H9 (cell line): ENCODE measurements at regions not wholly inside any gene's neighbourhood (a gene's known extent, or its start where the extent isn't known, plus 50 kb on each side); places are given as distances from the start of the nearest gene placed in this dataset.
A peak's percentile ranks its signal among the peaks of the same experiment; 100 is the strongest.

Experiments
- DNase-seq: peaks from one replicate; pipeline ENCODE4 v3.0.0-alpha.2; 2017
- H2AFZ ChIP-seq: one replicate; pipeline ENCODE4 v1.6.1; 2013; ENCODE audit warnings: mild to moderate bottlenecking, low read length, control low read depth, moderate library complexity
- H2AK5ac ChIP-seq: 2 replicates; pipeline ENCODE4 v1.6.1; 2013; ENCODE audit warnings: low read length, control low read depth, mixed read lengths; ENCODE audit not compliant: insufficient read length
- H2BK120ac ChIP-seq: one replicate; pipeline ENCODE4 v1.6.1; 2013; ENCODE audit warnings: low read depth, mild to moderate bottlenecking, low read length, control low read depth, inconsistent platforms; ENCODE audit not compliant: poor library complexity, severe bottlenecking
- H2BK12ac ChIP-seq: 2 replicates; pipeline ENCODE4 v1.6.1; 2013; ENCODE audit warnings: low read length, control low read depth, mixed read lengths, low read depth; ENCODE audit not compliant: insufficient read length
- H2BK15ac ChIP-seq: 2 replicates; pipeline ENCODE4 v1.6.1; 2013; ENCODE audit warnings: low read depth, low read length, control low read depth
- H2BK20ac ChIP-seq: one replicate; pipeline ENCODE4 v1.6.1; 2013; ENCODE audit warnings: low read depth, mild to moderate bottlenecking, low read length, control low read depth, inconsistent platforms; ENCODE audit not compliant: poor library complexity, severe bottlenecking
- H2BK5ac ChIP-seq: 2 replicates; pipeline ENCODE4 v1.6.1; 2013; ENCODE audit warnings: low read length, control low read depth, mixed read lengths; ENCODE audit not compliant: insufficient read length
- H3K14ac ChIP-seq: 2 replicates; pipeline ENCODE4 v1.6.1; 2013; ENCODE audit warnings: low read length, control low read depth; ENCODE audit not compliant: insufficient read depth
- H3K18ac ChIP-seq: 2 replicates; pipeline ENCODE4 v1.6.1; 2013; ENCODE audit warnings: low read depth, mild to moderate bottlenecking, mixed read lengths, low read length, control low read depth; ENCODE audit not compliant: insufficient read length
- H3K23ac ChIP-seq: 2 replicates; pipeline ENCODE4 v1.6.1; 2013; ENCODE audit warnings: low read length, control low read depth, mixed read lengths, low read depth; ENCODE audit not compliant: insufficient read length
- H3K23me2 ChIP-seq: 2 replicates; pipeline ENCODE4 v1.6.1; 2013; ENCODE audit warnings: low read depth, mild to moderate bottlenecking, mixed read lengths, low read length, control low read depth; ENCODE audit not compliant: insufficient read length, poor library complexity, severe bottlenecking
- H3K27ac ChIP-seq: 2 replicates; pipeline ENCODE4 v1.5.1; 2013; ENCODE audit warnings: low read length, control low read depth, mixed read lengths, low read depth; ENCODE audit not compliant: insufficient read length
- H3K27me3 ChIP-seq: 2 replicates; pipeline ENCODE4 v1.6.1; 2013; ENCODE audit warnings: low read length, control low read depth, inconsistent platforms; ENCODE audit not compliant: insufficient read depth
- H3K4ac ChIP-seq: 2 replicates; pipeline ENCODE4 v1.6.1; 2013; ENCODE audit warnings: low read depth, mild to moderate bottlenecking, control low read depth, inconsistent platforms, low read length, moderate library complexity
- H3K4me1 ChIP-seq: 2 replicates; pipeline ENCODE4 v1.6.1; 2013; ENCODE audit warnings: low read length, control low read depth, inconsistent platforms; ENCODE audit not compliant: insufficient read depth
- H3K4me2 ChIP-seq: 2 replicates; pipeline ENCODE4 v1.6.1; 2013; ENCODE audit warnings: low read length, control low read depth, mixed read lengths; ENCODE audit not compliant: insufficient read length, insufficient read depth
- H3K56ac ChIP-seq: 2 replicates; pipeline ENCODE4 v1.6.1; 2013; ENCODE audit warnings: low read depth, mild to moderate bottlenecking, mixed read lengths, low read length, control low read depth; ENCODE audit not compliant: insufficient read length
- H3K79me1 ChIP-seq: 2 replicates; pipeline ENCODE4 v1.6.1; 2013; ENCODE audit warnings: low read depth, mild to moderate bottlenecking, moderate library complexity, low read length, control low read depth, inconsistent platforms; ENCODE audit not compliant: insufficient read depth, poor library complexity, severe bottlenecking
- H3K79me2 ChIP-seq: 2 replicates; pipeline ENCODE4 v1.6.1; 2013; ENCODE audit warnings: low read length, control low read depth, inconsistent platforms; ENCODE audit not compliant: insufficient read depth
- H3K9ac ChIP-seq: 2 replicates; pipeline ENCODE4 v1.6.1; 2013; ENCODE audit warnings: low read length, control low read depth, mixed read lengths; ENCODE audit not compliant: insufficient read length; ENCODE audit errors: extremely low read depth
- H3K9me3 ChIP-seq: one replicate; pipeline ENCODE4 v1.6.1; 2013; ENCODE audit warnings: low read depth, low read length, inconsistent platforms; ENCODE audit not compliant: control insufficient read depth
- H3T11ph ChIP-seq: one replicate; pipeline ENCODE4 v1.6.1; 2013; ENCODE audit warnings: mild to moderate bottlenecking, low read length, control low read depth, inconsistent platforms
- H4K20me1 ChIP-seq: one replicate; pipeline ENCODE4 v1.6.1; 2013; ENCODE audit not compliant: control insufficient read depth, insufficient read length, insufficient read depth
- H4K5ac ChIP-seq: 2 replicates; pipeline ENCODE4 v1.6.1; 2013; ENCODE audit warnings: low read depth, mild to moderate bottlenecking, mixed read lengths, low read length, control low read depth; ENCODE audit not compliant: insufficient read length
- H4K8ac ChIP-seq: replicated peaks from 2 replicates; pipeline ENCODE4 v1.6.1; 2013; ENCODE audit warnings: low read length, control low read depth, mixed read lengths, low read depth; ENCODE audit not compliant: insufficient read length
- H4K91ac ChIP-seq: 2 replicates; pipeline ENCODE4 v1.6.1; 2013; ENCODE audit warnings: low read depth, mild to moderate bottlenecking, moderate library complexity, mixed read lengths, low read length, control low read depth; ENCODE audit not compliant: insufficient read length
- H3K27ac Mint-ChIP-seq, 3 experiments: 2 replicates in 2 of 3; 3 replicates in 1 of 3; pipeline ENCODE4 v1.8.0; 2020 to 2021; ENCODE audit warnings: mixed read lengths in 3 of 3, mild to moderate bottlenecking in 1 of 3, moderate library complexity in 1 of 3
- H3K27me3 Mint-ChIP-seq: 2 replicates; pipeline ENCODE4 v1.8.0; 2021; ENCODE audit warnings: low read depth, mild to moderate bottlenecking, moderate library complexity, mixed read lengths
- H3K36me3 Mint-ChIP-seq, 3 experiments: 2 replicates in 2 of 3; 3 replicates in 1 of 3; pipeline ENCODE4 v1.8.0; 2020 to 2021; ENCODE audit warnings: low read depth in 3 of 3, mixed read lengths in 3 of 3; ENCODE audit not compliant: insufficient read depth in 1 of 3
- H3K4me1 Mint-ChIP-seq, 2 experiments: 2 replicates each; pipeline ENCODE4 v1.8.0; 2020; ENCODE audit warnings: mixed read lengths in 2 of 2
- H3K4me3 Mint-ChIP-seq, 2 experiments: 2 replicates in 1 of 2; 3 replicates in 1 of 2; pipeline ENCODE4 v1.8.0; 2020 to 2021; ENCODE audit warnings: mild to moderate bottlenecking in 2 of 2, mixed read lengths in 2 of 2, moderate library complexity in 1 of 2
- H3K9me3 Mint-ChIP-seq, 2 experiments: 2 replicates in 1 of 2; 3 replicates in 1 of 2; pipeline ENCODE4 v1.8.0; 2020; ENCODE audit warnings: mild to moderate bottlenecking in 2 of 2, mixed read lengths in 2 of 2, moderate library complexity in 1 of 2
- CTCF ChIP-seq: fragments of 200-600 bp; sonication (generic); conservative IDR thresholded peaks from 3 replicates; pipeline ENCODE4 v1.8.0; 2021; ENCODE audit warnings: antibody characterized with exemption, mild to moderate bottlenecking
- WGBS: extraction: QIAGEN DNeasy Blood & Tissue Kit; methylation state at CpG from one replicate; pipeline ENCODE4 v1.1.7; 2013; ENCODE audit warnings: missing lambda C conversion rate, low lambda C conversion rate, mixed read lengths; ENCODE audit not compliant: insufficient read length; ENCODE audit errors: extremely low coverage; 5-methylcytosine and 5-hydroxymethylcytosine counted together

- Histone ChIP-seq H3K4ac (no peak overlapping the region), H4K8ac (no peak overlapping the region), H3K18ac (no peak overlapping the region), H3K79me2 (no peaks in the 10 kb centered on the region), H2BK5ac (no peak overlapping the region), H3K4me2 (no peak overlapping the region), H3T11ph (no peak overlapping the region), H2BK12ac (no peak overlapping the region), H2BK20ac (no peak overlapping the region), H3K4me1 (no peaks in the 10 kb centered on the region; the same call in 1 of the 2 replicates), H3K79me1 (no peaks in the 10 kb centered on the region), H3K27me3 (no peaks in the 10 kb centered on the region), H2BK120ac (no peak overlapping the region), H3K14ac (no peak overlapping the region), H2AK5ac (no peak overlapping the region), H3K56ac (no peak overlapping the region), H4K5ac (no peak overlapping the region), H4K20me1 (no peaks in the 10 kb centered on the region), H2BK15ac (no peak overlapping the region), H2AFZ (no peak overlapping the region), H3K23ac (no peak overlapping the region), H3K27ac (no peak overlapping the region), H3K23me2 (no peaks in the 10 kb centered on the region), H3K9ac (no peak overlapping the region), H3K9me3 (no peaks in the 10 kb centered on the region), H4K91ac (no peak overlapping the region)
- no peak for DNase-seq
- Mint-ChIP-seq H3K36me3 (no peaks in the 10 kb centered on the region), H3K9me3 (no peaks in the 10 kb centered on the region), H3K4me1 (peaks cover 26 to 32% of the 10 kb centered on the region in 2 experiments), H3K4me3 (no peak overlapping the region), H3K27me3 (no peaks in the 10 kb centered on the region), H3K27ac (peak overlapping the region; percentile 2 to 78 (median 64); a peak in 6 of 7 replicates)
- no peak for TF ChIP-seq CTCF
- no CpG with 5 or more reads among the region's 2 CpGs for WGBS
Measured at GRCh38 chr10:20596911-20597310, 300.2 kb downstream of the NEBL start.
